Upper lobe of right lung (tissue), 1 donor: ENCODE measurements at regions not wholly inside any gene's neighbourhood (a gene's known extent, or its start where the extent isn't known, plus 50 kb on each side); places are given as distances from the start of the nearest gene placed in this dataset.
"Not testable (repeated sequence)": the region's sequence is repeated elsewhere in the genome, so short reads cannot be mapped to it uniquely, and the experiment has no call there.

ENCODE experiments used
- ATAC-seq: fragments of 200-7000 bp; cut with Tn5 transposase; one replicate; pipeline ENCODE4 v1.9.1; 2020; ENCODE audit warnings: mild to moderate bottlenecking, moderate library complexity
- DNase-seq: peaks from one replicate; pipeline ENCODE4 v3.0.0-alpha.2; 2020
- H3K27ac ChIP-seq: fragments of 200-600 bp; one replicate; pipeline ENCODE4 v1.8.0; 2022
- H3K27me3 ChIP-seq: fragments of 200-600 bp; one replicate; pipeline ENCODE4 v1.8.0; 2022; ENCODE audit warnings: mild to moderate bottlenecking
- H3K36me3 ChIP-seq: fragments of 200-600 bp; one replicate; pipeline ENCODE4 v1.8.0; 2022
- H3K4me1 ChIP-seq: fragments of 200-600 bp; one replicate; pipeline ENCODE4 v1.8.0; 2022
- H3K4me3 ChIP-seq: fragments of 200-600 bp; one replicate; pipeline ENCODE4 v1.8.0; 2022; ENCODE audit warnings: mild to moderate bottlenecking
- H3K9me3 ChIP-seq: fragments of 200-600 bp; one replicate; pipeline ENCODE4 v1.8.0; 2022
- CTCF ChIP-seq: fragments of 200-600 bp; IDR thresholded peaks from one replicate; pipeline ENCODE4 v1.8.0; 2022; ENCODE audit warnings: antibody characterized with exemption
- intact Hi-C: fragments of 100-400 bp; cut with DNase I; formaldehyde crosslinking; loops from one replicate; pipeline ENCODE4 v1.11.0; 2022
- donor health status: DM: no; HTN: yes; CAD: no; lungs with severe emphysema.

GRCh38 chr12:85462888-85463287 lies 182.9 kb downstream of the ALX1 start:
- ATAC-seq (no peak), DNase-seq (no peak)
- Histone ChIP-seq H3K27me3 (no peaks in the 10 kb centered on the region), H3K36me3 (no peaks in the 10 kb centered on the region), H3K9me3 (no peaks in the 10 kb centered on the region), H3K4me3 (no peak overlapping the region), H3K27ac (no peak overlapping the region), H3K4me1 (no peaks in the 10 kb centered on the region)
- no peak for TF ChIP-seq CTCF
- intact Hi-C loops = no loop called here

GRCh38 chr12:85466890-85467289 lies 186.9 kb downstream of the ALX1 start:
- Histone ChIP-seq H3K27ac (no peak overlapping the region), H3K27me3 (no peaks in the 10 kb centered on the region), H3K9me3 (no peaks in the 10 kb centered on the region), H3K4me1 (no peaks in the 10 kb centered on the region), H3K36me3 (no peaks in the 10 kb centered on the region), H3K4me3 (no peak overlapping the region)
- DNase-seq = no peak
- intact Hi-C loops = no loop called here
- no peak for ATAC-seq
- TF ChIP-seq CTCF = no peak

GRCh38 chr12:85468356-85469157 lies 188.5 kb downstream of the ALX1 start:
- peak overlapping the region; percentile 58 for H3K27ac ChIP-seq
- ATAC-seq = peak; percentile 95
- TF ChIP-seq CTCF = peak; percentile 74
- H3K9me3 ChIP-seq = no peaks in the 10 kb centered on the region
- H3K27me3 ChIP-seq = no peaks in the 10 kb centered on the region
- intact Hi-C loops = no loop called here
- H3K4me1 ChIP-seq = no peaks in the 10 kb centered on the region
- H3K4me3 ChIP-seq = peak overlapping the region; percentile 39
- no peak for DNase-seq
- no peaks in the 10 kb centered on the region for H3K36me3 ChIP-seq

GRCh38 chr12:85469158-85470086 lies 189.4 kb downstream of the ALX1 start:
- H3K4me3 ChIP-seq = peak overlapping the region; percentile 39
- H3K9me3 ChIP-seq, DNase-seq, H3K36me3 ChIP-seq, H3K27me3 ChIP-seq, H3K4me1 ChIP-seq: not testable (repeated sequence)
- peak overlapping the region; percentile 58 for H3K27ac ChIP-seq
- intact Hi-C loops = loop anchor here (10.0 kb wide), 1 partner anchor 395 kb away; no protein-coding TSS in a partner anchor
- peak; percentile 51 for ATAC-seq

GRCh38 chr12:85475277-85475676 lies 195.3 kb downstream of the ALX1 start:
- intact Hi-C loops = loop anchor here (10.0 kb wide), 1 partner anchor 390 kb away; no protein-coding TSS in a partner anchor
- not testable (repeated sequence) for H3K36me3 ChIP-seq, H3K27ac ChIP-seq, H3K4me1 ChIP-seq, H3K27me3 ChIP-seq, DNase-seq, H3K4me3 ChIP-seq, H3K9me3 ChIP-seq, ATAC-seq

GRCh38 chr12:85476756-85477155 lies 196.7 kb downstream of the ALX1 start:
- H3K36me3 ChIP-seq = no peaks in the 10 kb centered on the region
- H3K9me3 ChIP-seq = no peaks in the 10 kb centered on the region
- no peak overlapping the region for H3K4me3 ChIP-seq
- TF ChIP-seq CTCF = no peak
- H3K27me3 ChIP-seq = no peaks in the 10 kb centered on the region
- no peak overlapping the region for H3K27ac ChIP-seq
- H3K4me1 ChIP-seq = no peaks in the 10 kb centered on the region
- intact Hi-C loops = loop anchor here (10.0 kb wide), 1 partner anchor 388 kb away; no protein-coding TSS in a partner anchor
- no peak for DNase-seq
- ATAC-seq = no peak
